ENCODE measurements at regions not wholly inside any gene's neighbourhood (a gene's known extent, or its start where the extent isn't known, plus 50 kb on each side); places are given as distances from the start of the nearest gene placed in this dataset.
A peak's percentile ranks its signal among the peaks of the same experiment; 100 is the strongest.

- Histone ChIP-seq H3K27me3 (ENCODE audit: control insufficient read depth, insufficient read depth, low read length) (no peaks in the 10 kb centered on the region), H3K27ac (ENCODE audit: low read depth, low read length) (no peak overlapping the region), H3K4me3 (ENCODE audit: low read depth, low read length) (no peak overlapping the region), H3K9me3 (ENCODE audit: control insufficient read depth, insufficient read depth, low read length) (no peaks in the 10 kb centered on the region)
- TF ChIP-seq, protein P1, sequence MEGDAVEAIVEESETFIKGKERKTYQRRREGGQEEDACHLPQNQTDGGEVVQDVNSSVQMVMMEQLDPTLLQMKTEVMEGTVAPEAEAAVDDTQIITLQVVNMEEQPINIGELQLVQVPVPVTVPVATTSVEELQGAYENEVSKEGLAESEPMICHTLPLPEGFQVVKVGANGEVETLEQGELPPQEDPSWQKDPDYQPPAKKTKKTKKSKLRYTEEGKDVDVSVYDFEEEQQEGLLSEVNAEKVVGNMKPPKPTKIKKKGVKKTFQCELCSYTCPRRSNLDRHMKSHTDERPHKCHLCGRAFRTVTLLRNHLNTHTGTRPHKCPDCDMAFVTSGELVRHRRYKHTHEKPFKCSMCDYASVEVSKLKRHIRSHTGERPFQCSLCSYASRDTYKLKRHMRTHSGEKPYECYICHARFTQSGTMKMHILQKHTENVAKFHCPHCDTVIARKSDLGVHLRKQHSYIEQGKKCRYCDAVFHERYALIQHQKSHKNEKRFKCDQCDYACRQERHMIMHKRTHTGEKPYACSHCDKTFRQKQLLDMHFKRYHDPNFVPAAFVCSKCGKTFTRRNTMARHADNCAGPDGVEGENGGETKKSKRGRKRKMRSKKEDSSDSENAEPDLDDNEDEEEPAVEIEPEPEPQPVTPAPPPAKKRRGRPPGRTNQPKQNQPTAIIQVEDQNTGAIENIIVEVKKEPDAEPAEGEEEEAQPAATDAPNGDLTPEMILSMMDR (IDR thresholded peaks at IDR 0.05; ENCODE audit: low read depth, low read length) = no peak
- CTCF ChIA-PET = no interaction called here
- POLR2A ChIA-PET = no interaction called here
- DNase-seq (ENCODE audit: low read depth, low spot score) = no peak
Observed at GRCh38 chr5:127223256-127223974, 67.2 kb upstream of the MEGF10 start.

GRCh38 chr5:127227881-127228280, 62.7 kb upstream of the MEGF10 start:
- Histone ChIP-seq H3K27me3 (ENCODE audit: control insufficient read depth, insufficient read depth, low read length) (peaks cover 11% of the 10 kb centered on the region), H3K4me3 (ENCODE audit: low read depth, low read length) (no peak overlapping the region), H3K27ac (ENCODE audit: low read depth, low read length) (no peak overlapping the region), H3K9me3 (ENCODE audit: control insufficient read depth, insufficient read depth, low read length) (peaks cover 3% of the 10 kb centered on the region; the same call in 1 of the 2 replicates)
- CTCF ChIA-PET = no interaction called here
- TF ChIP-seq, protein P1 (IDR thresholded peaks at IDR 0.05; ENCODE audit: low read depth, low read length) = no peak
- DNase-seq (ENCODE audit: low read depth, low spot score) = no peak
- POLR2A ChIA-PET = no interaction called here

GRCh38 chr5:127228540-127229184, 61.9 kb upstream of the MEGF10 start:
- POLR2A ChIA-PET = no interaction called here
- H3K27ac ChIP-seq (ENCODE audit: low read depth, low read length) = no peak overlapping the region
- TF ChIP-seq, protein P1 (IDR thresholded peaks at IDR 0.05; ENCODE audit: low read depth, low read length) = no peak
- CTCF ChIA-PET = interaction anchor here (0.6 kb wide), 1 partner anchor 732 kb away, joined by 5 read pairs; no protein-coding TSS in a partner anchor
- H3K4me3 ChIP-seq (ENCODE audit: low read depth, low read length) = peak overlapping the region; percentile 59
- H3K9me3 ChIP-seq (ENCODE audit: control insufficient read depth, insufficient read depth, low read length) = peaks cover 3% of the 10 kb centered on the region; the same call in 1 of the 2 replicates
- H3K27me3 ChIP-seq (ENCODE audit: control insufficient read depth, insufficient read depth, low read length) = peaks cover 11% of the 10 kb centered on the region
- DNase-seq (ENCODE audit: low read depth, low spot score) = no peak

DNA sequence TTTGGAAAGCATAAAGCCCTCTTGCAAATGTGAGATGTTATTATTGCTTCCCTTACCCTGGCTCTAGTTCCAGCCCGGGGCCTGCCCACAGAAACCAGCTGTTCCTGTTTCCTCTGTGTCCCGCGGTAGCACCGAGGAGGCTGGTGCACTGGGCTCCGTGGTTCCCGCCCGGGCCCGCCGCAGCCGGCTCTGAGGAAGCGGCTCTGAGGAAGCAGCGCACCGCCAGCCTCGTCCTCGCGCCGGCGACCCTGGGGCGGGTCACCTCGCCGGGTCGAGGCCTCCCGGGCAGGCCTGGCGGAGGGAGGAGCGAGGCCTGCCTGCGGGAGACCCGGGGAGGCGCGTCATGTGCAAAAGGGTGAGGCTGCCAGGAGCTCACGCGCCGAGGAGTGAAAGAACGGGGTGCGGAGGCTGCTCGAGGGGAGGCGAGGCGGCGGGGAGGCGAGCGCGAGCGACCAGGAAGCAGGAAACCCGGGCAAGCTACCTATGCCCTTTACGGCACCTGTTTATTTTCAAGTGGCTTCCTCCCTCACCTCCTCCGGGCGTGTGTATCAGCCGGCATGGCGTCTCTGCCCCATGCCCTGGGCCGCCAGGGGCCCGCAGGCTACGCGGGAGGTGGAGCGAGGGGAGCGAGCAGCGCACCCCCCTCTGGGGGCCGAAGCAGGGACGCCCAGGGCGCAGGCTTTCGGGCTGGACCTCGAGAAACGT, 61.3 kb upstream of the MEGF10 start:
- POLR2A ChIA-PET = no interaction called here
- Histone ChIP-seq H3K27ac (ENCODE audit: low read depth, low read length) (no peak overlapping the region), H3K27me3 (ENCODE audit: control insufficient read depth, insufficient read depth, low read length) (peaks cover 11% of the 10 kb centered on the region), H3K9me3 (ENCODE audit: control insufficient read depth, insufficient read depth, low read length) (peaks cover 3% of the 10 kb centered on the region; the same call in 1 of the 2 replicates), H3K4me3 (ENCODE audit: low read depth, low read length) (peak overlapping the region; percentile 59)
- TF ChIP-seq, protein P1 (IDR thresholded peaks at IDR 0.05; ENCODE audit: low read depth, low read length) = 0 out of 2 replicates have a peak, but pooled peaks have one; percentile 10
- CTCF ChIA-PET = no interaction called here
- no peak for DNase-seq (ENCODE audit: low read depth, low spot score)

GRCh38 chr5:127231118-127231517, 59.5 kb upstream of the MEGF10 start:
- POLR2A ChIA-PET = no interaction called here

More at GRCh38 chr5:127231118-127231517, 59.5 kb upstream of the MEGF10 start:
- TF ChIP-seq, protein P1 (IDR thresholded peaks at IDR 0.05; ENCODE audit: low read depth, low read length) = no peak
- Histone ChIP-seq H3K4me3 (ENCODE audit: low read depth, low read length) (no peak overlapping the region), H3K27me3 (ENCODE audit: control insufficient read depth, insufficient read depth, low read length) (peaks cover 11% of the 10 kb centered on the region), H3K9me3 (ENCODE audit: control insufficient read depth, insufficient read depth, low read length) (peaks cover 3% of the 10 kb centered on the region; the same call in 1 of the 2 replicates), H3K27ac (ENCODE audit: low read depth, low read length) (no peak overlapping the region)
- CTCF ChIA-PET = no interaction called here
- DNase-seq (ENCODE audit: low read depth, low spot score) = no peak

All from AG04450 (cell line).